KMS-11 (cell line): ENCODE measurements at regions not wholly inside any gene's neighbourhood (a gene's known extent, or its start where the extent isn't known, plus 50 kb on each side); places are given as distances from the start of the nearest gene placed in this dataset.
"Not testable (repeated sequence)": the region's sequence is repeated elsewhere in the genome, so short reads cannot be mapped to it uniquely, and the experiment has no call there.

ENCODE experiments used
- H2AFZ ChIP-seq: fragments of 200-600 bp; sonication (generic); 2 replicates; pipeline ENCODE4 v1.6.1; 2016; ENCODE audit warnings: antibody characterized with exemption, mixed run types, low read depth
- H3K27ac ChIP-seq: fragments of 200-600 bp; sonication (generic); 2 replicates; pipeline ENCODE4 v1.6.1; 2016; ENCODE audit warnings: mild to moderate bottlenecking, mixed run types
- H3K27me3 ChIP-seq: fragments of 200-600 bp; sonication (generic); 2 replicates; pipeline ENCODE4 v1.6.1; 2017; ENCODE audit warnings: mild to moderate bottlenecking, low read depth, mixed run types, moderate library complexity; ENCODE audit not compliant: insufficient read depth
- H3K36me3 ChIP-seq: fragments of 200-600 bp; sonication (generic); 2 replicates; pipeline ENCODE4 v1.6.1; 2017; ENCODE audit warnings: mild to moderate bottlenecking, mixed run types; ENCODE audit not compliant: insufficient read depth
- H3K4me1 ChIP-seq: fragments of 200-600 bp; sonication (generic); 2 replicates; pipeline ENCODE4 v1.6.1; 2016; ENCODE audit warnings: mild to moderate bottlenecking, low read depth, mixed run types; ENCODE audit not compliant: poor library complexity, severe bottlenecking
- H3K4me2 ChIP-seq: fragments of 200-600 bp; sonication (generic); 2 replicates; pipeline ENCODE4 v1.7.0; 2016; ENCODE audit warnings: mild to moderate bottlenecking, mixed run types
- H3K4me3 ChIP-seq: fragments of 200-600 bp; sonication (generic); IDR thresholded peaks from 2 replicates; pipeline ENCODE4 v1.6.1; 2017; ENCODE audit warnings: low read depth, low read length, mixed read lengths; ENCODE audit not compliant: insufficient read depth
- H3K79me2 ChIP-seq: fragments of 200-600 bp; sonication (generic); 2 replicates; pipeline ENCODE4 v1.6.1; 2016; ENCODE audit warnings: low read depth, mixed run types; ENCODE audit not compliant: insufficient read depth
- H3K9ac ChIP-seq: fragments of 200-600 bp; sonication (generic); 2 replicates; pipeline ENCODE4 v1.6.1; 2016; ENCODE audit warnings: mild to moderate bottlenecking, mixed run types
- H4K20me1 ChIP-seq: fragments of 200-600 bp; sonication (generic); 2 replicates; pipeline ENCODE4 v1.6.1; 2016; ENCODE audit warnings: mild to moderate bottlenecking, mixed run types; ENCODE audit not compliant: insufficient read depth
- TF ChIP-seq, protein P1 (sequence below): fragments of 200-600 bp; sonication (generic); conservative IDR thresholded peaks from 2 replicates; pipeline ENCODE4 v1.6.1; 2017; ENCODE audit warnings: low read depth, mild to moderate bottlenecking, antibody characterized with exemption, low read length, moderate library complexity, mixed read lengths

GRCh38 chr5:82635561-82636288 lies 357.6 kb upstream of the RPS23 start:
- TF ChIP-seq, protein P1, sequence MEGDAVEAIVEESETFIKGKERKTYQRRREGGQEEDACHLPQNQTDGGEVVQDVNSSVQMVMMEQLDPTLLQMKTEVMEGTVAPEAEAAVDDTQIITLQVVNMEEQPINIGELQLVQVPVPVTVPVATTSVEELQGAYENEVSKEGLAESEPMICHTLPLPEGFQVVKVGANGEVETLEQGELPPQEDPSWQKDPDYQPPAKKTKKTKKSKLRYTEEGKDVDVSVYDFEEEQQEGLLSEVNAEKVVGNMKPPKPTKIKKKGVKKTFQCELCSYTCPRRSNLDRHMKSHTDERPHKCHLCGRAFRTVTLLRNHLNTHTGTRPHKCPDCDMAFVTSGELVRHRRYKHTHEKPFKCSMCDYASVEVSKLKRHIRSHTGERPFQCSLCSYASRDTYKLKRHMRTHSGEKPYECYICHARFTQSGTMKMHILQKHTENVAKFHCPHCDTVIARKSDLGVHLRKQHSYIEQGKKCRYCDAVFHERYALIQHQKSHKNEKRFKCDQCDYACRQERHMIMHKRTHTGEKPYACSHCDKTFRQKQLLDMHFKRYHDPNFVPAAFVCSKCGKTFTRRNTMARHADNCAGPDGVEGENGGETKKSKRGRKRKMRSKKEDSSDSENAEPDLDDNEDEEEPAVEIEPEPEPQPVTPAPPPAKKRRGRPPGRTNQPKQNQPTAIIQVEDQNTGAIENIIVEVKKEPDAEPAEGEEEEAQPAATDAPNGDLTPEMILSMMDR: no peak
- H2AFZ ChIP-seq: peak overlapping the region; percentile 42
- H3K79me2 ChIP-seq: no peaks in the 10 kb centered on the region
- H4K20me1 ChIP-seq: no peaks in the 10 kb centered on the region
- H3K27ac ChIP-seq: peak overlapping the region; percentile 54
- H3K27me3 ChIP-seq: no peaks in the 10 kb centered on the region
- no peaks in the 10 kb centered on the region for H3K36me3 ChIP-seq
- no peak overlapping the region for H3K9ac ChIP-seq
- no peak overlapping the region for H3K4me3 ChIP-seq
- H3K4me1 ChIP-seq: peaks cover 69% of the 10 kb centered on the region
- peak overlapping the region; percentile 43 for H3K4me2 ChIP-seq

DNA sequence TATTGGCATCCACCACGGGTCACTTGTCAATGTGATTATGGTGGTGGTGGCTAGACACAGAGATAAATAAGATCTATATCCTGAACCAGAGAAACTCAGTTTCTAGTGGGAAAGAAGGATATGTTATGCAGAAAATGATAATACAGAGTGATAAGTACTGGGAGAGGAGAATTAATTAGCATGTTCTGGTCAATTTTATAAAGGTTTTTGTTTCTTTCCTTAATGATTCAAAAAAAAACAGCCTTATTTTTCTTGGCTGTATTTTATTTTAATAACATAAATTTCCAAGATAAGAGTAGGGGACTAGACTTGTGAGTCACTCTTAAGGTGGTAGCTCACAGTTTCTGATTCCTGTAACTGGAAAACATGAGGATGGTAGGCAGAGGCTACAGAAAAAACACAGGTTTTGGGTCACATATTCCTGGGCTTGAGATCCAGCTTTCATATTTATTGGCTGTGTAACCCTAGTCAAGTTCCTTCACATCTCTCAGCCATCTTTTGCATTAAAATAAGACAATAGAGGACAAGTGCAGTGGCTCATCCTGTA lies 350.3 kb upstream of the RPS23 start:
- Histone ChIP-seq H3K4me1 (peaks cover 23% of the 10 kb centered on the region), H2AFZ (no peak overlapping the region), H3K4me2 (no peak overlapping the region), H3K9ac (no peak overlapping the region), H3K27ac (no peak overlapping the region), H3K79me2 (no peaks in the 10 kb centered on the region), H4K20me1 (no peaks in the 10 kb centered on the region), H3K4me3 (no peak overlapping the region), H3K36me3 (no peaks in the 10 kb centered on the region), H3K27me3 (no peaks in the 10 kb centered on the region)
- TF ChIP-seq, protein P1: no peak

GRCh38 chr5:82626905-82627591 lies 348.9 kb upstream of the RPS23 start:
- H3K4me1 ChIP-seq: peaks cover 32% of the 10 kb centered on the region
- H3K27me3 ChIP-seq, H4K20me1 ChIP-seq, H3K27ac ChIP-seq, H3K36me3 ChIP-seq, H3K9ac ChIP-seq, H3K4me3 ChIP-seq, H3K79me2 ChIP-seq: not testable (repeated sequence)
- H3K4me2 ChIP-seq: peak overlapping the region; percentile 21
- H2AFZ ChIP-seq: peak overlapping the region; percentile 14; the same call in 1 of the 2 replicates

DNA sequence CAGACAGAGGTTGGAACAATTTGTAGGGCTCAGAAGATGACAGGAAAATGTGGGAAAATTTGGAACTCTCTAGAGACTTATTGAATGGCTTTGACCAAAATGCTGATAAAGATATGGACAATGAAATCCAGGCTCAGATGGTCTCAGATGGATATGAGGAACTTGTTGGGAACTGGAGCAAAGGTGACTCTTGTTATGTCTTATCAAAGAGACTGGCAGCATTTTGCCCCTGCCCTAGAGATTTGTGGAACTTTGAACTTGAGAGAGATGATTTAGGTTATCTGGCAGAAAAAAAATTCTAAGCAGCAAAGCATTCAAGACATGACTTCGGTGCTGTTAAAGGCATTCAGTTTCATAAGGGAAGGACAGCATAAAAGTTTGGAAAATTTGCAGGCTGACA lies 347.9 kb upstream of the RPS23 start:
- not testable (repeated sequence) for H4K20me1 ChIP-seq, H2AFZ ChIP-seq, H3K36me3 ChIP-seq, H3K4me3 ChIP-seq, H3K27ac ChIP-seq, H3K79me2 ChIP-seq, H3K27me3 ChIP-seq, H3K9ac ChIP-seq, H3K4me2 ChIP-seq
- peaks cover 42% of the 10 kb centered on the region for H3K4me1 ChIP-seq

GRCh38 chr5:82624062-82624461 lies 345.9 kb upstream of the RPS23 start:
- Histone ChIP-seq H3K36me3 (no peaks in the 10 kb centered on the region), H4K20me1 (no peaks in the 10 kb centered on the region), H3K27me3 (no peaks in the 10 kb centered on the region), H2AFZ (no peak overlapping the region), H3K4me1 (peaks cover 58% of the 10 kb centered on the region), H3K4me3 (no peak overlapping the region), H3K79me2 (no peaks in the 10 kb centered on the region), H3K4me2 (no peak overlapping the region), H3K9ac (no peak overlapping the region), H3K27ac (no peak overlapping the region)
- TF ChIP-seq, protein P1: no peak
